Esophagus squamous epithelium (tissue), 4 donors: ENCODE measurements at regions not wholly inside any gene's neighbourhood (a gene's known extent, or its start where the extent isn't known, plus 50 kb on each side); places are given as distances from the start of the nearest gene placed in this dataset.

ENCODE experiments used
- POLR2A ChIP-seq, 4 donors: fragments of 450-650 bp; IDR thresholded peaks; one replicate each; pipeline ENCODE4 v1.6.1; 2017; ENCODE audit warnings: antibody characterized with exemption in 4 of 4, mild to moderate bottlenecking in 4 of 4, moderate library complexity in 3 of 4
- TF ChIP-seq, protein P1 (sequence below), 6 experiments: fragments of 450-650 bp in 4 of 6; fragments of 200-600 bp in 2 of 6; sonication (generic) in 2 of 6; IDR thresholded peaks; one replicate each; pipeline ENCODE4 v1.5.1; 2016 to 2019; ENCODE audit warnings: antibody characterized with exemption in 6 of 6, mild to moderate bottlenecking in 4 of 6, moderate library complexity in 4 of 6

DNA sequence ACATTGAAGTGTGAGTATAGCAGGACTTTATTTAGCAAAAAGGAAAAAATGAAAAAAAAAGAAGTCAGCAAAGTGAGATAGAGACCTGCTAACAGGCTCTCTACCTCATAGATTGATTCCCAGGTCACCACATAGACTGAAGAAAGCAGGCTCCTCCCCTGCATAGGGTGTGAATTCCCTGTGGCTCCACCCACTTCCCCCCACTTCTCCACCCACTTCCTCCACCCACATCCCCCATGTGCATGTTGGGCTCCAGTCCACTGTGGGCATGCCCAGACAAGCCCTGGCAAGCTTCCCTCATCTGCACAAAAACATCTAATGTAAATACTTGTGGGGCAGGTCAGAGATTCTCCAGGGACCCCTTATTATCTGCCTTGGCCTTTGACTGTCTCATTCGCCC is 97.8 kb downstream of the TMEM47 start:
- TF ChIP-seq, protein P1, sequence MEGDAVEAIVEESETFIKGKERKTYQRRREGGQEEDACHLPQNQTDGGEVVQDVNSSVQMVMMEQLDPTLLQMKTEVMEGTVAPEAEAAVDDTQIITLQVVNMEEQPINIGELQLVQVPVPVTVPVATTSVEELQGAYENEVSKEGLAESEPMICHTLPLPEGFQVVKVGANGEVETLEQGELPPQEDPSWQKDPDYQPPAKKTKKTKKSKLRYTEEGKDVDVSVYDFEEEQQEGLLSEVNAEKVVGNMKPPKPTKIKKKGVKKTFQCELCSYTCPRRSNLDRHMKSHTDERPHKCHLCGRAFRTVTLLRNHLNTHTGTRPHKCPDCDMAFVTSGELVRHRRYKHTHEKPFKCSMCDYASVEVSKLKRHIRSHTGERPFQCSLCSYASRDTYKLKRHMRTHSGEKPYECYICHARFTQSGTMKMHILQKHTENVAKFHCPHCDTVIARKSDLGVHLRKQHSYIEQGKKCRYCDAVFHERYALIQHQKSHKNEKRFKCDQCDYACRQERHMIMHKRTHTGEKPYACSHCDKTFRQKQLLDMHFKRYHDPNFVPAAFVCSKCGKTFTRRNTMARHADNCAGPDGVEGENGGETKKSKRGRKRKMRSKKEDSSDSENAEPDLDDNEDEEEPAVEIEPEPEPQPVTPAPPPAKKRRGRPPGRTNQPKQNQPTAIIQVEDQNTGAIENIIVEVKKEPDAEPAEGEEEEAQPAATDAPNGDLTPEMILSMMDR (IDR thresholded peaks at IDR 0.05) = no peak
- no peak for TF ChIP-seq POLR2A (IDR thresholded peaks at IDR 0.05)
